K562 (cell line): ENCODE measurements at regions not wholly inside any gene's neighbourhood (a gene's known extent, or its start where the extent isn't known, plus 50 kb on each side); places are given as distances from the start of the nearest gene placed in this dataset.
"Not testable (repeated sequence)": the region's sequence is repeated elsewhere in the genome, so short reads cannot be mapped to it uniquely, and the experiment has no call there.

ENCODE experiments used
- ATAC-seq: fragments of 200-7000 bp; cut with Tn5 transposase; 3 replicates; pipeline ENCODE4 v1.9.1; 2020; ENCODE audit warnings: moderate library complexity
- BruUV-seq: library from RNA; stranded (reverse); fragments of 400-500 nt; replicated peaks from 2 replicates; lab custom pipeline; 2021; lab: Mats Ljungman, UMichigan
- CTCF ChIA-PET: fragments of 300-600 bp; formaldehyde crosslinking; extraction: SDS; loops from one replicate; lab custom pipeline; 2021; ENCODE audit warnings: low intra/inter-chr PET ratio; lab: Yijun Ruan, JAX
- POLR2A ChIA-PET: fragments of 300-600, 350-650 bp; sonication (Branson Sonifier 250); formaldehyde crosslinking; extraction: SDS; loops from one replicate; lab custom pipeline; 2021; ENCODE audit warnings: antibody characterized with exemption, inconsistent platforms; lab: Yijun Ruan, JAX
- DNase-seq, 4 experiments: peaks; one replicate each; pipeline versions ENCODE4 v3.0.0 to v3.0.0-alpha.2; 2011 to 2018; ENCODE audit warnings: low spot score in 3 of 4, mixed read lengths in 3 of 4; ENCODE audit errors: extremely low read depth in 1 of 4
- FAIRE-seq: peaks from 2 replicates; lab custom pipeline; 2011; peaks lifted over from hg19 to GRCh38; lab: Jason Lieb, UNC
- H2AFZ ChIP-seq: 2 replicates; pipeline ENCODE4 v1.6.0; 2011; ENCODE audit warnings: low read depth, low read length, control low read depth, inconsistent platforms
- H3K27ac ChIP-seq: fragments of 200-600 bp; 3 replicates; pipeline ENCODE4 v1.8.0; 2011; ENCODE audit warnings: low read depth, mild to moderate bottlenecking, control low read depth, inconsistent platforms, low read length, moderate library complexity, mixed read lengths; ENCODE audit errors: extremely low read depth
- H3K27me3 ChIP-seq, 2 experiments: fragments of 300-600 bp in 1 of 2; 2 replicates in 1 of 2; 3 replicates in 1 of 2; pipeline versions ENCODE4 v1.6.0 to v1.8.0; 2011; ENCODE audit warnings: inconsistent platforms in 2 of 2, low read length in 2 of 2, mild to moderate bottlenecking in 1 of 2, mixed read lengths in 1 of 2, moderate library complexity in 1 of 2; ENCODE audit not compliant: control insufficient read depth in 2 of 2, insufficient read depth in 2 of 2
- H3K36me3 ChIP-seq: fragments of 300-600 bp; 3 replicates; pipeline ENCODE4 v1.8.0; 2011; ENCODE audit warnings: mild to moderate bottlenecking, low read length, inconsistent platforms; ENCODE audit not compliant: control insufficient read depth, insufficient read depth
- H3K4me1 ChIP-seq, 2 experiments: fragments of 200-600 bp in 1 of 2; replicated peaks in 1 of 2; 2 replicates in 1 of 2; 3 replicates in 1 of 2; pipeline versions ENCODE4 v1.5.1 to v1.8.0; 2011; ENCODE audit warnings: inconsistent platforms in 2 of 2, low read length in 2 of 2, mild to moderate bottlenecking in 1 of 2, mixed read lengths in 1 of 2, moderate library complexity in 1 of 2; ENCODE audit not compliant: control insufficient read depth in 2 of 2, insufficient read depth in 2 of 2
- H3K4me2 ChIP-seq: 2 replicates; pipeline ENCODE4 v1.6.1; 2011; ENCODE audit warnings: low read length, control low read depth, inconsistent platforms, mixed read lengths; ENCODE audit not compliant: insufficient read depth
- H3K4me3 ChIP-seq: fragments of 200-600 bp; sonication (generic), shearing (Covaris generic); 2 replicates; pipeline ENCODE4 v1.5.1; 2016; ENCODE audit warnings: control low read depth, inconsistent platforms
- H3K79me2 ChIP-seq: fragments of 200-600 bp; 3 replicates; pipeline ENCODE4 v1.8.0; 2011; ENCODE audit warnings: low read length, inconsistent platforms; ENCODE audit not compliant: control insufficient read depth, insufficient read depth
- H3K9ac ChIP-seq, 2 experiments: 2 replicates each; pipeline versions ENCODE4 v1.6.0 to v1.6.1; 2011; ENCODE audit warnings: low read depth in 2 of 2, low read length in 2 of 2, control low read depth in 1 of 2, inconsistent platforms in 1 of 2, mild to moderate bottlenecking in 1 of 2, mixed read lengths in 1 of 2; ENCODE audit not compliant: insufficient read depth in 1 of 2
- H3K9me1 ChIP-seq: one replicate; pipeline ENCODE4 v1.6.0; 2011; ENCODE audit warnings: inconsistent platforms, mild to moderate bottlenecking, low read length, moderate library complexity; ENCODE audit not compliant: control insufficient read depth, insufficient read depth
- H3K9me3 ChIP-seq: replicated peaks from 2 replicates; pipeline ENCODE4 v1.5.1; 2011; ENCODE audit warnings: low read depth, low read length, inconsistent platforms; ENCODE audit not compliant: control insufficient read depth, insufficient read depth
- H4K20me1 ChIP-seq: replicated peaks from 2 replicates; pipeline ENCODE4 v1.6.1; 2011; ENCODE audit warnings: low read length, inconsistent platforms, mixed read lengths; ENCODE audit not compliant: control insufficient read depth, insufficient read depth
- ARID3B ChIP-seq: fragments of 250-450 bp; sonication (Bioruptor Pico); IDR thresholded peaks from 2 replicates; pipeline ENCODE4 v1.4.0; 2020; ENCODE audit warnings: borderline replicate concordance
- EHMT2 ChIP-seq: fragments of 450-650 bp; IDR thresholded peaks from 2 replicates; pipeline ENCODE4 v1.6.1; 2018; ENCODE audit warnings: antibody characterized with exemption
- FOXA3 ChIP-seq, 2 experiments: fragments of 450-650 bp in 1 of 2; sonication (generic) in 1 of 2; formaldehyde crosslinking; IDR thresholded peaks in 1 of 2; conservative IDR thresholded peaks in 1 of 2; 2 replicates each; pipeline versions ENCODE4 v1.4.0 to v1.8.0; 2020 to 2022; ENCODE audit warnings: mild to moderate bottlenecking in 2 of 2, missing genetic modification reagents in 1 of 2
- FOXJ2 ChIP-seq: fragments of 200-800 bp; sonication (Bioruptor generic); IDR thresholded peaks from 2 replicates; pipeline ENCODE4 v1.6.1; 2016; ENCODE audit warnings: missing genetic modification characterization, missing compliant biosample characterization
- FOXK2 ChIP-seq, 2 experiments: fragments of 450-650 bp; IDR thresholded peaks in 1 of 2; conservative IDR thresholded peaks in 1 of 2; 2 replicates each; pipeline ENCODE4 v1.6.1; 2016; ENCODE audit warnings: low read depth in 2 of 2, mild to moderate bottlenecking in 1 of 2
- RBM17 ChIP-seq: fragments of 200-400 bp; formaldehyde crosslinking; IDR thresholded peaks from 2 replicates; pipeline ENCODE4 v1.6.1; 2017; ENCODE audit warnings: low read depth, mild to moderate bottlenecking, low read length, borderline replicate concordance
- TOE1 ChIP-seq, 2 experiments: fragments of 450-650 bp in 1 of 2; sonication (generic) in 1 of 2; formaldehyde crosslinking in 1 of 2; IDR thresholded peaks; 2 replicates each; pipeline versions ENCODE4 v1.7.1 to v1.8.0; 2016 to 2022; ENCODE audit warnings: borderline replicate concordance in 2 of 2, mild to moderate bottlenecking in 2 of 2, antibody characterized with exemption in 1 of 2, inconsistent platforms in 1 of 2, low read depth in 1 of 2, missing genetic modification reagents in 1 of 2, moderate library complexity in 1 of 2
- TSC22D4 ChIP-seq: fragments of 450-650 bp; IDR thresholded peaks from 2 replicates; pipeline ENCODE4 v1.6.1; 2016; ENCODE audit warnings: missing genetic modification characterization, missing biosample characterization, control low read depth
- ZNF445 ChIP-seq: fragments of 250-450 bp; sonication (Bioruptor Pico); IDR thresholded peaks from 2 replicates; pipeline ENCODE4 v1.4.0; 2020; ENCODE audit warnings: low read depth, mild to moderate bottlenecking, moderate library complexity
- WGBS: fragments of 100-300 bp; shearing (Covaris generic); methylation state at CpG from one replicate; pipeline ENCODE4 v1.1.6; 2016; ENCODE audit warnings: low coverage, mixed read lengths; ENCODE audit not compliant: insufficient coverage; ENCODE audit errors: missing lambda C conversion rate; 5-methylcytosine and 5-hydroxymethylcytosine counted together
- in situ Hi-C: fragments of 300-500 bp; cut with MboI; formaldehyde crosslinking; loops from 4 replicates; pipeline ENCODE4 v1.15.0; 2018; ENCODE audit warnings: inconsistent platforms, mixed read lengths
- intact Hi-C: fragments of 100-400 bp; cut with micrococcal nuclease; formaldehyde crosslinking; loops from 2 replicates; pipeline ENCODE4 v1.14.2; 2022
- TF ChIP-seq, protein P1 (sequence below): fragments of 150-350 bp; IDR thresholded peaks from 2 replicates; pipeline ENCODE4 v1.6.1; 2014; ENCODE audit warnings: low read depth, mild to moderate bottlenecking, low read length, borderline replicate concordance

- FAIRE-seq, CTCF ChIA-PET: not testable (repeated sequence)
- peak overlapping the region; percentile 74; the same call in 1 of the 2 replicates for H2AFZ ChIP-seq
Measured at GRCh38 chr2:126160950-126161349, 495.0 kb upstream of the GYPC start.

DNA sequence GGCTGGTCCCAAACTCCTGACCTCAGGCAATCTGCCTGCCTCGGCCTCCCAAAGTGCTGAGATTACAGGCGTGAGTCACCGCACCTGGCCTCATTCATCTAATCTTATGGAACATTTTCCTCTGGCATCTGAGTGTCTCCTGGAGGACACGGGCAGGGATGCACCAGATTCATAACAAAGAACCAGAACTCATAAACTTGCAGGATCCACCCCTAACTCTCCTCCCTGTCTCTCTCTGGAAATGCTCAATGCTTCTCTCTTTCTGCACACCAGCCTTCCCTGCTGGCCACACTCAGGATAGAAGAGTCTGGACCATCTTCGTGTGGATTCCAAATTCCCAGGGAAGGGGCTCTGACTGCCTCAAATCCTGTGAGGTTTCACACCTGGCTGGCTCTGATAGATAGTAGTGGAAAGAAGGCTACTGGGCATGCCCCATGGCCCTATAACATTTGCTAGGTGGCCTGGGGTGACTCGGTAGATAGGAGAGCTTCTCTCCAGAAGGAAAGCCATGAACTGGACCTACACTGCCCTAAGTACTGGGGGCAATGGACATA lies 483.2 kb upstream of the GYPC start:
- ATAC-seq: no peak
- TF ChIP-seq RBM17 (no peak), ZNF445 (CRISPR knock-in tag) (no peak), TSC22D4 (tag) (no peak), TOE1 (IDR thresholded peaks at IDR 0.05; ENCODE audit: borderline replicate concordance) (no peak), TOE1 (CRISPR knock-in tag; IDR thresholded peaks at IDR 0.05; ENCODE audit: borderline replicate concordance, low read depth) (no peak), ARID3B (CRISPR knock-in tag) (no peak)
- TF ChIP-seq, protein P1, sequence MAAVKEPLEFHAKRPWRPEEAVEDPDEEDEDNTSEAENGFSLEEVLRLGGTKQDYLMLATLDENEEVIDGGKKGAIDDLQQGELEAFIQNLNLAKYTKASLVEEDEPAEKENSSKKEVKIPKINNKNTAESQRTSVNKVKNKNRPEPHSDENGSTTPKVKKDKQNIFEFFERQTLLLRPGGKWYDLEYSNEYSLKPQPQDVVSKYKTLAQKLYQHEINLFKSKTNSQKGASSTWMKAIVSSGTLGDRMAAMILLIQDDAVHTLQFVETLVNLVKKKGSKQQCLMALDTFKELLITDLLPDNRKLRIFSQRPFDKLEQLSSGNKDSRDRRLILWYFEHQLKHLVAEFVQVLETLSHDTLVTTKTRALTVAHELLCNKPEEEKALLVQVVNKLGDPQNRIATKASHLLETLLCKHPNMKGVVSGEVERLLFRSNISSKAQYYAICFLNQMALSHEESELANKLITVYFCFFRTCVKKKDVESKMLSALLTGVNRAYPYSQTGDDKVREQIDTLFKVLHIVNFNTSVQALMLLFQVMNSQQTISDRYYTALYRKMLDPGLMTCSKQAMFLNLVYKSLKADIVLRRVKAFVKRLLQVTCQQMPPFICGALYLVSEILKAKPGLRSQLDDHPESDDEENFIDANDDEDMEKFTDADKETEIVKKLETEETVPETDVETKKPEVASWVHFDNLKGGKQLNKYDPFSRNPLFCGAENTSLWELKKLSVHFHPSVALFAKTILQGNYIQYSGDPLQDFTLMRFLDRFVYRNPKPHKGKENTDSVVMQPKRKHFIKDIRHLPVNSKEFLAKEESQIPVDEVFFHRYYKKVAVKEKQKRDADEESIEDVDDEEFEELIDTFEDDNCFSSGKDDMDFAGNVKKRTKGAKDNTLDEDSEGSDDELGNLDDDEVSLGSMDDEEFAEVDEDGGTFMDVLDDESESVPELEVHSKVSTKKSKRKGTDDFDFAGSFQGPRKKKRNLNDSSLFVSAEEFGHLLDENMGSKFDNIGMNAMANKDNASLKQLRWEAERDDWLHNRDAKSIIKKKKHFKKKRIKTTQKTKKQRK: no peak
- Histone ChIP-seq H3K79me2 (no peaks in the 10 kb centered on the region), H3K27ac (no peak overlapping the region), H4K20me1 (no peaks in the 10 kb centered on the region), H3K4me2 (no peak overlapping the region), H3K27me3 (no peaks in the 10 kb centered on the region), H3K4me1 (no peaks in the 10 kb centered on the region), H3K9me1 (no peaks in the 10 kb centered on the region), H3K9me3 (no peaks in the 10 kb centered on the region), H2AFZ (no peak overlapping the region), H3K36me3 (no peaks in the 10 kb centered on the region), H3K4me3 (no peak overlapping the region), H3K9ac (no peak overlapping the region)
- no peak for DNase-seq
- BruUV-seq: no TSS peak
- ChIA-PET POLR2A (no interaction called here), CTCF (no interaction called here)
- no peak for FAIRE-seq
- intact Hi-C loops (no loop called here), in situ Hi-C loops (no loop called here)
- 14% methylated on average over 6 of the region's 6 CpGs for WGBS

More at GRCh38 chr2:126160950-126161349, 495.0 kb upstream of the GYPC start:
- H3K4me1 ChIP-seq, H3K36me3 ChIP-seq, H3K9me1 ChIP-seq, H3K4me3 ChIP-seq, H3K27me3 ChIP-seq, H3K79me2 ChIP-seq, ATAC-seq, POLR2A ChIA-PET, H3K9me3 ChIP-seq, H3K4me2 ChIP-seq, BruUV-seq, H3K9ac ChIP-seq, in situ Hi-C loops, intact Hi-C loops, H4K20me1 ChIP-seq: not testable (repeated sequence)
- peak overlapping the region; percentile 44; the same call in 1 of the 3 replicates for H3K27ac ChIP-seq
- DNase-seq: peak in 1 of 4 experiments; percentile 11
- 13% methylated on average over 4 of the region's 4 CpGs for WGBS
- peak in 1 of 2 experiments; percentile 89; a peak in 2 of 4 replicates for TF ChIP-seq FOXA3 (CRISPR knock-in tag; conservative IDR thresholded peaks at IDR 0.05 in 1 of 2, IDR thresholded peaks at IDR 0.05 in 1 of 2)
- TF ChIP-seq FOXJ2 (tag): 0 out of 2 replicates have a peak, but pooled peaks have one; percentile 60
- TF ChIP-seq EHMT2: 0 out of 2 replicates have a peak, but pooled peaks have one; percentile 25
- TF ChIP-seq FOXK2 (conservative IDR thresholded peaks at IDR 0.05 in 1 of 2, IDR thresholded peaks at IDR 0.05 in 1 of 2; ENCODE audit: low read depth in 2 of 2): peak; percentile 51 to 62; a peak in 3 of 4 replicates
